Upper lobe of right lung (tissue), 1 donor: ENCODE measurements at regions not wholly inside any gene's neighbourhood (a gene's known extent, or its start where the extent isn't known, plus 50 kb on each side); places are given as distances from the start of the nearest gene placed in this dataset.

Experiments
- ATAC-seq: fragments of 200-7000 bp; cut with Tn5 transposase; one replicate; pipeline ENCODE4 v1.9.1; 2020; ENCODE audit warnings: mild to moderate bottlenecking, moderate library complexity
- DNase-seq: peaks from one replicate; pipeline ENCODE4 v3.0.0-alpha.2; 2020
- H3K27ac ChIP-seq: fragments of 200-600 bp; one replicate; pipeline ENCODE4 v1.8.0; 2022
- H3K27me3 ChIP-seq: fragments of 200-600 bp; one replicate; pipeline ENCODE4 v1.8.0; 2022; ENCODE audit warnings: mild to moderate bottlenecking
- H3K36me3 ChIP-seq: fragments of 200-600 bp; one replicate; pipeline ENCODE4 v1.8.0; 2022
- H3K4me1 ChIP-seq: fragments of 200-600 bp; one replicate; pipeline ENCODE4 v1.8.0; 2022
- H3K4me3 ChIP-seq: fragments of 200-600 bp; one replicate; pipeline ENCODE4 v1.8.0; 2022; ENCODE audit warnings: mild to moderate bottlenecking
- H3K9me3 ChIP-seq: fragments of 200-600 bp; one replicate; pipeline ENCODE4 v1.8.0; 2022
- intact Hi-C: fragments of 100-400 bp; cut with DNase I; formaldehyde crosslinking; loops from one replicate; pipeline ENCODE4 v1.11.0; 2022
- TF ChIP-seq, protein P1 (sequence below): fragments of 200-600 bp; IDR thresholded peaks from one replicate; pipeline ENCODE4 v1.8.0; 2022; ENCODE audit warnings: antibody characterized with exemption
- donor health status: DM: no; HTN: yes; CAD: no; lungs with severe emphysema.

DNA sequence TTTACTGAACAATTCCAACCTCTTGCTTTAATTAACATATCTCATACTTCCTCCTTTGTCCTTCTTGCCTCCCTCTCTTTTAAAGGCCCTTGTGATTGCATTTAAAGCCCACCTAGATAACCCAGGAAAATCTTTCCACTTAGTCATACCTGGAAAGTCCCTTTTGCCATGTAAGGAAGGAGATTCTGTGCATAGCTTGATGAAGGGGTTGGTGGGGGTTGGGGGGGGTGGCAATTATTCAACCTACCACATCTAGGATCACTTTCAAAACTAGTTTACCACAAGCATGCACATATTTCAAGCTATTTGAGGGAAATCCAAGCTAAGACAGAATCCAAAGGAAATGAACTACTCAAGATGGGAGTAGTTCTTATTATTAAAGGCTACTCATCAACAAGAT is 249.1 kb upstream of the PTBP2 start:
- ATAC-seq, result no peak
- H3K9me3 ChIP-seq, result no peaks in the 10 kb centered on the region
- no peak overlapping the region for H3K27ac ChIP-seq
- intact Hi-C loops, result no loop called here
- no peak overlapping the region for H3K4me3 ChIP-seq
- no peak for DNase-seq
- TF ChIP-seq, protein P1, sequence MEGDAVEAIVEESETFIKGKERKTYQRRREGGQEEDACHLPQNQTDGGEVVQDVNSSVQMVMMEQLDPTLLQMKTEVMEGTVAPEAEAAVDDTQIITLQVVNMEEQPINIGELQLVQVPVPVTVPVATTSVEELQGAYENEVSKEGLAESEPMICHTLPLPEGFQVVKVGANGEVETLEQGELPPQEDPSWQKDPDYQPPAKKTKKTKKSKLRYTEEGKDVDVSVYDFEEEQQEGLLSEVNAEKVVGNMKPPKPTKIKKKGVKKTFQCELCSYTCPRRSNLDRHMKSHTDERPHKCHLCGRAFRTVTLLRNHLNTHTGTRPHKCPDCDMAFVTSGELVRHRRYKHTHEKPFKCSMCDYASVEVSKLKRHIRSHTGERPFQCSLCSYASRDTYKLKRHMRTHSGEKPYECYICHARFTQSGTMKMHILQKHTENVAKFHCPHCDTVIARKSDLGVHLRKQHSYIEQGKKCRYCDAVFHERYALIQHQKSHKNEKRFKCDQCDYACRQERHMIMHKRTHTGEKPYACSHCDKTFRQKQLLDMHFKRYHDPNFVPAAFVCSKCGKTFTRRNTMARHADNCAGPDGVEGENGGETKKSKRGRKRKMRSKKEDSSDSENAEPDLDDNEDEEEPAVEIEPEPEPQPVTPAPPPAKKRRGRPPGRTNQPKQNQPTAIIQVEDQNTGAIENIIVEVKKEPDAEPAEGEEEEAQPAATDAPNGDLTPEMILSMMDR, result no peak
- H3K27me3 ChIP-seq, result no peaks in the 10 kb centered on the region
- no peaks in the 10 kb centered on the region for H3K4me1 ChIP-seq
- no peaks in the 10 kb centered on the region for H3K36me3 ChIP-seq

DNA sequence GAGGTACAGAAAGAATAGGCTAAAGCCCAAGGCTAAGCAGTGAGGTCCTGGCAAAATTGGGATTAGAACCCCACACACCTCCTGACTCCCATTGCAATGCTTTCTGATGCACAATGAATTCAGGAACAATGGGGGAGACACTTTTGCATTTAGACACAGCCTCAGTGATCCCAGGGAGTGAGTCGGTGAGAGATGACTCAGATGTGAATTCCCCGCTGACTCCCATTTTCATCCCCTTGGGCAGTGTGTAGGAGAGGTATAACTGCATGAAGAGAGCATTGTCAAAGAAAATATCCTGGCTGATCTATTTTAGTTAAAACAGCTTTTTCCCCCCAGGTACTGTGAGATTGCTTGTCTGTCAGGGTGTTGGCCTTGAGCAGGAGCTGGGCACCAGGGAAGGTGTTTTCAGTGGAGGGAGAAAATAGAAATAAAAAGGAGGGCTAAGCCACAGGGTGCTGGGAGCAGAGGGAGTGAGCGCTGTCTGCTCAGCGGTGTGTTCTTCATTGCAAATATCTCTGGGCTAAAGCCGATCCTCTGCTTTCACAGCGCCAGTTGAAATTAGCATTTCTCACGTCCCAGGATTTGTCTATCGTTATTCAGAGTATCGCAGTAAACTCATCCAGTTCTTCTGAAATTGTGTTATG is 247.7 kb upstream of the PTBP2 start:
- DNase-seq, result no peak

DNA sequence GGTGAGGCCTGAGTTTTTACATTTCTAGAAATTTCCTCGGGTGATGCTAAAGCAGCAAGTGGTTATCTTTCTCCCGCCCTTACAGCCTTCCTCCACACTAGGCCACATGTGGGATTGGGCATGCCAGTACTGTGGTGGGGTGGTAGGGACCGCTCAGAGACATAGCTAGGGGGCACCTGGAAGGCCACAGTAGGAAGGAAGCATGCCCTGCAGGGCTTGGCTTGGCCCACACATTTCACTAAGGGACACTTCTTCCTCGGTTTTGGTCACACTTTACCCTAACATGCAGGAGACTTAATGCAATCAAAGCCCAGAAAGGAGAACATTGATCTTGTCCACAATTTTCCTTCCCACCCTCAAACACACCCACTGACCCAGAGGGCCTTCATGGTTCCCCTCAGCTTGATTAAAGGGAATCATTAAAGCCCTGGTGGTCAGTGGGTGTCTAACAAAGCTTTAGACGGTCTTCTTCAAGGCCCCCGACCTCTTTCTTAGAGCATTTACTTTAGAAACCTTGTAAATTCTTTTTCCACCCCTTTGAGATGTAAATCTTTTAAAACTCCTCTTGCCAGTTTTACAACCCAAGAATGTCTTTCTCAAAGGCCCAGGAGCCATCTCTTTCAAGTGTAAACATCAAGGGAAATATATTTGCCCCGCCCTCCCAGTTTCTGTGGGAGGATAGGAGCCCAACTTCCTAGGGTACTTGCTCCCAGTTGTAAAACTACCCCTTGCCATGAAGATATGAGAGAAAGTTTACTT is 246.4 kb upstream of the PTBP2 start:
- Histone ChIP-seq H3K9me3 (no peaks in the 10 kb centered on the region), H3K27me3 (no peaks in the 10 kb centered on the region), H3K27ac (no peak overlapping the region), H3K4me1 (no peaks in the 10 kb centered on the region), H3K4me3 (no peak overlapping the region), H3K36me3 (no peaks in the 10 kb centered on the region)
- TF ChIP-seq, protein P1, result no peak
- intact Hi-C loops, result no loop called here
- DNase-seq (no peak), ATAC-seq (no peak)

More for the DNA sequence above, 247.7 kb upstream of the PTBP2 start:
- no peak for ATAC-seq
- Histone ChIP-seq H3K27ac (no peak overlapping the region), H3K36me3 (no peaks in the 10 kb centered on the region), H3K4me1 (no peaks in the 10 kb centered on the region), H3K9me3 (no peaks in the 10 kb centered on the region), H3K27me3 (no peaks in the 10 kb centered on the region), H3K4me3 (no peak overlapping the region)
- intact Hi-C loops, result no loop called here
- TF ChIP-seq, protein P1, result no peak

DNA sequence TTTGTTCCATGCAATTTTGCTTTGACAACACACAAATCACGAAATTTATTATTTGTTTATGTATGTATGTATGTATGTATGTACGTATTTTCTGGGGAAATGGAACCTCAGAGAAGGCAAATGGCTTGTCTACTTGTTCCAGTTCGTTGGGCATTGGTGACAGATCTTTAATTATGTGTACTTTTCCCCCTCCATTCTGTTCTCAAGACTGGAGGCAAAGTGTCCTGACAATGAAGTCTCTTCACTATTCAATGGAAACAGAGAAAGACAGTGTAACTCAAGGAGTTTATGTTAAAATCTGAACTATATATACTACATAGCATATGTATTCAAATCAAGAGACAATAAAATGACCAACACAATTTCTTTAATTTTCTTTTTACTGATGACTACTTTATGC is 245.7 kb upstream of the PTBP2 start:
- H3K36me3 ChIP-seq, result no peaks in the 10 kb centered on the region
- no peaks in the 10 kb centered on the region for H3K9me3 ChIP-seq
- no peaks in the 10 kb centered on the region for H3K27me3 ChIP-seq
- TF ChIP-seq, protein P1, result no peak
- no peak overlapping the region for H3K27ac ChIP-seq
- H3K4me1 ChIP-seq, result no peaks in the 10 kb centered on the region
- no peak overlapping the region for H3K4me3 ChIP-seq
- ATAC-seq (no peak), DNase-seq (no peak)
- intact Hi-C loops, result no loop called here

DNA sequence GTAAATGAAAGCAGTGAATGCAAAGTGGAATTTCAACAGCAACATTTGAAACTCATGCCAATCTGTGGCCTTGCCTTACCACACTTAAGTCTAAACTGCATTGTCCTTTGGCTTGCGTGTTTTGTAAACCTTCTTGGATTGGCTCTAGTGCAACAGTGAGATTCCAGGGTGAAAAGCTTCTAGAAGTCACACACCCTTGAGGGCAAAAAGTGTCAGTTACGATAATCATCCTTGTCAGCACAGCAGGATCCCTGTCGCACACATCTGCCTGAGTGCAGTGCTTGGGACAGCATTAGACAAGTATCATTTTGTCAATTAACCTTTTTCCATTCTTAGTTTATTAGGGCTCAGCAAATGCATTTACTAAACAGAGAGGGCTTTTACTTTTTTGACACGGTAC is 243.4 kb upstream of the PTBP2 start:
- no peak for DNase-seq
- TF ChIP-seq, protein P1, result no peak
- H3K27ac ChIP-seq, result no peak overlapping the region
- H3K9me3 ChIP-seq, result no peaks in the 10 kb centered on the region
- H3K27me3 ChIP-seq, result no peaks in the 10 kb centered on the region
- no peaks in the 10 kb centered on the region for H3K36me3 ChIP-seq
- H3K4me3 ChIP-seq, result no peak overlapping the region
- intact Hi-C loops, result no loop called here
- no peak for ATAC-seq
- no peaks in the 10 kb centered on the region for H3K4me1 ChIP-seq
